OCI-LY7 (cell line): ENCODE measurements at regions not wholly inside any gene's neighbourhood (a gene's known extent, or its start where the extent isn't known, plus 50 kb on each side); places are given as distances from the start of the nearest gene placed in this dataset.
"Not testable (repeated sequence)": the region's sequence is repeated elsewhere in the genome, so short reads cannot be mapped to it uniquely, and the experiment has no call there.

Experiments
- CTCF ChIP-seq: fragments of 200-600 bp; sonication (generic); conservative IDR thresholded peaks from 2 replicates; pipeline ENCODE4 v1.5.1; 2014; ENCODE audit warnings: mild to moderate bottlenecking, antibody characterized with exemption, low read length, moderate library complexity, mixed read lengths
- EZH2phosphoT487 ChIP-seq: fragments of 200-600 bp; sonication (generic); IDR thresholded peaks from 2 replicates; pipeline ENCODE4 v1.6.1; 2018; ENCODE audit warnings: low read depth, borderline replicate concordance, mild to moderate bottlenecking, mixed run types, antibody characterized with exemption, low read length, moderate library complexity, mixed read lengths

- TF ChIP-seq CTCF, EZH2phosphoT487: not testable (repeated sequence)
Measured at GRCh38 chr5:34354440-34354839, 301.7 kb upstream of the RAI14 start.
